ENCODE measurements at regions not wholly inside any gene's neighbourhood (a gene's known extent, or its start where the extent isn't known, plus 50 kb on each side); places are given as distances from the start of the nearest gene placed in this dataset.

DNA sequence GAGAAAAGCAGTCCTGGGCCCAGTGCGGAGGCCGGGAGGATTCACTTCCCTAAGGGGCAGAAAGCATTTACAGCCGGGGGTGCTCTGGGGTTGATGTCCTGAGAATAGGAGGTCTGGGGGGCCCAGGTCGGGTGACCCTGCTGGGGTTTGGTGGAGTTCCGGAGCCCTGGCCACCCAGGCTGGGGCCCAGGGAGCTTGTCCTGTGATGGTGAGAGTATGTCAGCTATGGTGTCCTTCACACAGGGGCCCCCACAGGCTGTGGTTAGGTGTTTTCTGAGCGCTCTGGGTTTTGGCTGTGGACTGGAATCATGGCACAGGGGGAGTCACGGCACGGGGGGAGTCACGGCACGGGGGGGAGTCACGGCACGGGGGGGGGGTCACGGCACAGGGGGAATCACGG lies 54.5 kb upstream of the TMEM18 start:
- Histone ChIP-seq H3K9ac (replicated peaks in 1 of 4; ENCODE audit: extremely low read depth in 1 of 4, low read depth in 3 of 4, low read length in 3 of 4) (no peak overlapping the region), H2BK20ac (ENCODE audit: low read length) (peak overlapping the region; percentile 97; the same call in 1 of the 2 replicates), H3K36me3 (ENCODE audit: control insufficient read depth in 2 of 4, insufficient read depth in 4 of 4, low read length in 3 of 4) (no peaks in the 10 kb centered on the region; a peak in 1 of 8 replicates), H2BK5ac (ENCODE audit: low read depth, low read length) (peak overlapping the region; percentile 83; the same call in 1 of the 2 replicates), H2AK5ac (ENCODE audit: low read depth, low read length) (peak overlapping the region; percentile 89; the same call in 1 of the 2 replicates), H2AFZ (ENCODE audit: low read length) (no peak overlapping the region), H3K9me3 (ENCODE audit: insufficient read depth in 2 of 2, low read depth in 1 of 2, low read length in 1 of 2) (no peaks in the 10 kb centered on the region), H3K4me2 (ENCODE audit: insufficient read depth in 1 of 2, low read depth in 2 of 2, low read length in 2 of 2) (no peak overlapping the region), H2BK15ac (ENCODE audit: low read length) (no peak overlapping the region), H3K27me3 (replicated peaks in 1 of 4; ENCODE audit: control insufficient read depth in 3 of 4, extremely low read depth in 1 of 4, insufficient read depth in 3 of 4, low read length in 3 of 4) (no peaks in the 10 kb centered on the region; a peak in 2 of 7 replicates), H3K56ac (replicated peaks; ENCODE audit: insufficient read length, low read depth, low read length) (no peak overlapping the region), H4K8ac (ENCODE audit: extremely low read depth, insufficient read depth, low read length) (no peak overlapping the region), H4K5ac (ENCODE audit: insufficient read length, low read depth, low read length) (no peak overlapping the region), H3K4ac (replicated peaks; ENCODE audit: insufficient read length, low read depth, low read length) (no peak overlapping the region), H3K4me1 (replicated peaks in 1 of 4; ENCODE audit: control insufficient read depth in 3 of 4, insufficient read depth in 4 of 4, low read length in 3 of 4) (peaks cover 10 to 21% (median 14%) of the 10 kb centered on the region in 4 experiments), H3K14ac (ENCODE audit: insufficient read length) (no peak overlapping the region), H3K23ac (ENCODE audit: insufficient read length) (no peak overlapping the region), H3K23me2 (ENCODE audit: low read depth, low read length) (peaks cover 2% of the 10 kb centered on the region; the same call in 1 of the 2 replicates), H4K91ac (replicated peaks; ENCODE audit: insufficient read length, low read length) (no peak overlapping the region), H2BK12ac (ENCODE audit: low read depth, low read length) (peak overlapping the region; percentile 99; the same call in 1 of the 2 replicates), H3K79me1 (ENCODE audit: low read depth, low read length) (no peaks in the 10 kb centered on the region; the same call in 1 of the 2 replicates), H3K79me2 (ENCODE audit: control insufficient read depth in 1 of 2, insufficient read depth in 2 of 2, low read length in 2 of 2) (peaks cover 0 to 4% of the 10 kb centered on the region in 2 experiments; a peak in 1 of 4 replicates), H3K18ac (ENCODE audit: extremely low read depth, low read length) (peak overlapping the region; percentile 89; the same call in 1 of the 2 replicates), H2BK120ac (replicated peaks; ENCODE audit: low read depth, low read length) (no peak overlapping the region), H4K20me1 (replicated peaks in 1 of 2; ENCODE audit: control insufficient read depth in 1 of 2, insufficient read depth in 2 of 2, low read length in 2 of 2) (no peaks in the 10 kb centered on the region), H3K4me3 (ENCODE audit: extremely low read depth in 1 of 4, insufficient read depth in 2 of 4, low read depth in 3 of 4, low read length in 4 of 4) (no peak overlapping the region), H3K27ac (ENCODE audit: low read depth, low read length) (no peak overlapping the region)
- FAIRE-seq = no peak
- CTCF ChIA-PET (ENCODE audit: partially characterized antibody) = interaction anchor here (1.2 to 2.1 kb wide), 3 partner anchors 8 to 166 kb away, joined by 5 to 8 read pairs (median 7); no protein-coding TSS in a partner anchor
- DNase-seq (ENCODE audit: low read depth in 1 of 2, low spot score in 2 of 2) = no peak
- 71% methylated on average over 7 of the region's 14 CpGs; no CpG with 5 or more reads in 1 of the 2 experiments for WGBS, 2 experiments (ENCODE audit: extremely low coverage in 1 of 2, insufficient coverage in 1 of 2, insufficient read length in 1 of 2, insufficient replicate concordance in 2 of 2, low coverage in 1 of 2, low lambda C conversion rate in 2 of 2, missing lambda C conversion rate in 1 of 2)
- POLR2A ChIA-PET (ENCODE audit: partially characterized antibody) = interaction anchor here (1.2 kb wide), 1 partner anchor 8 kb away, joined by 3 read pairs; no protein-coding TSS in a partner anchor
- TF ChIP-seq POLR2AphosphoS5 (IDR thresholded peaks at IDR 0.05; ENCODE audit: low read depth, low read length) (no peak), EGR1 (IDR thresholded peaks at IDR 0.05; ENCODE audit: borderline replicate concordance, low read depth, low read length) (no peak), SP4 (IDR thresholded peaks at IDR 0.05; ENCODE audit: low read length) (no peak), HDAC2 (IDR thresholded peaks at IDR 0.05; ENCODE audit: borderline replicate concordance in 1 of 2, low read depth in 2 of 2, low read length in 2 of 2) (no peak), JUN (IDR thresholded peaks at IDR 0.05; ENCODE audit: low read depth, low read length) (no peak), NRF1 (IDR thresholded peaks at IDR 0.05; ENCODE audit: low read depth, low read length) (no peak), KDM1A (IDR thresholded peaks at IDR 0.05; ENCODE audit: borderline replicate concordance, low read length) (no peak), KDM5A (IDR thresholded peaks at IDR 0.05; ENCODE audit: low read length) (no peak), POU5F1 (IDR thresholded peaks at IDR 0.05; ENCODE audit: low read depth, low read length) (no peak), BACH1 (IDR thresholded peaks at IDR 0.05; ENCODE audit: low read length) (no peak), CEBPB (IDR thresholded peaks at IDR 0.05; ENCODE audit: low read depth, low read length) (no peak)
- TF ChIP-seq, protein P1, sequence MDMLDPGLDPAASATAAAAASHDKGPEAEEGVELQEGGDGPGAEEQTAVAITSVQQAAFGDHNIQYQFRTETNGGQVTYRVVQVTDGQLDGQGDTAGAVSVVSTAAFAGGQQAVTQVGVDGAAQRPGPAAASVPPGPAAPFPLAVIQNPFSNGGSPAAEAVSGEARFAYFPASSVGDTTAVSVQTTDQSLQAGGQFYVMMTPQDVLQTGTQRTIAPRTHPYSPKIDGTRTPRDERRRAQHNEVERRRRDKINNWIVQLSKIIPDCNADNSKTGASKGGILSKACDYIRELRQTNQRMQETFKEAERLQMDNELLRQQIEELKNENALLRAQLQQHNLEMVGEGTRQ (IDR thresholded peaks at IDR 0.05; ENCODE audit: low read length) = no peak
